Parathyroid adenoma (tissue), 2 donors: ENCODE measurements at regions not wholly inside any gene's neighbourhood (a gene's known extent, or its start where the extent isn't known, plus 50 kb on each side); places are given as distances from the start of the nearest gene placed in this dataset.

Source experiments
- H2AFZ ChIP-seq: fragments of 300-600 bp; sonication (generic); one replicate; pipeline ENCODE4 v1.7.0; 2017; ENCODE audit warnings: antibody characterized with exemption, mild to moderate bottlenecking
- H3K27ac ChIP-seq: fragments of 300-600 bp; sonication (generic); one replicate; pipeline ENCODE4 v1.7.0; 2017
- H3K27me3 ChIP-seq: fragments of 300-600 bp; sonication (generic); one replicate; pipeline ENCODE4 v1.7.0; 2017; ENCODE audit warnings: low read length; ENCODE audit not compliant: control insufficient read depth, insufficient read depth
- H3K36me3 ChIP-seq: fragments of 300-600 bp; sonication (generic); one replicate; pipeline ENCODE4 v1.7.0; 2017; ENCODE audit warnings: low read length; ENCODE audit not compliant: control insufficient read depth, insufficient read depth
- H3K4me1 ChIP-seq: fragments of 300-600 bp; sonication (generic); one replicate; pipeline ENCODE4 v1.7.0; 2017; ENCODE audit warnings: control low read depth
- H3K4me2 ChIP-seq: fragments of 300-600 bp; sonication (generic); one replicate; pipeline ENCODE4 v1.7.0; 2017; ENCODE audit warnings: low read length
- H3K4me3 ChIP-seq: fragments of 300-600 bp; sonication (generic); one replicate; pipeline ENCODE4 v1.7.0; 2017; ENCODE audit warnings: low read depth, low read length
- H3K79me2 ChIP-seq: fragments of 300-600 bp; sonication (generic); one replicate; pipeline ENCODE4 v1.7.0; 2017; ENCODE audit warnings: control low read depth
- H3K9ac ChIP-seq: fragments of 300-600 bp; sonication (generic); one replicate; pipeline ENCODE4 v1.7.0; 2017; ENCODE audit warnings: mild to moderate bottlenecking
- H3K9me3 ChIP-seq: fragments of 300-600 bp; sonication (generic); one replicate; pipeline ENCODE4 v1.7.0; 2017; ENCODE audit warnings: low read length; ENCODE audit not compliant: control insufficient read depth
- CTCF ChIP-seq: fragments of 300-600 bp; sonication (generic); IDR thresholded peaks from one replicate; pipeline ENCODE4 v1.7.0; 2017; ENCODE audit warnings: antibody characterized with exemption, mild to moderate bottlenecking
- donor health status: primary hyperparathyroidism.

DNA sequence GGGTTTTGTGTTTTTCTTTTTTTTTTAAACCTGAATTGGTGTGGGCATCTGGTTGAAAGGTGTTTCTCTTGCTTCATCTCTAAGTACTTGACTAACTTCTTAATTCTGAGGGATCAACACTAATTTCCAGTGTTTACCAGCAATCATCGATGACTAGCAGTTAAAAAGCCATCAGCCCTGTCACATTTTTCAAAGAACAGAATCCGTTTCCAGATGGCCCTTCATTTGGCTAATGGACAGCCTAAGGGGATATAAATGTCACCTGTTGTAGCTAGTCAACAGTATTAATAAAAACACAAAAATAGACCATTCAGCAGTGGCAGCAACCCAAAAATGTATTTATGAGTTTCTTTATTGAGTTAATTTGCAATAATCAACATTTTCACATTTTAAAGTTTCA is 1076.5 kb downstream of the MAT2B start:
- Histone ChIP-seq H3K4me2 (no peak overlapping the region), H3K9me3 (no peaks in the 10 kb centered on the region), H3K27me3 (no peaks in the 10 kb centered on the region), H2AFZ (no peak overlapping the region), H3K4me1 (no peaks in the 10 kb centered on the region), H3K4me3 (no peak overlapping the region), H3K79me2 (no peaks in the 10 kb centered on the region), H3K36me3 (no peaks in the 10 kb centered on the region), H3K9ac (no peak overlapping the region), H3K27ac (no peak overlapping the region)
- TF ChIP-seq CTCF: no peak

GRCh38 chr5:164593982-164594381 is 1088.6 kb downstream of the MAT2B start:
- no peak overlapping the region for H3K4me3 ChIP-seq
- H3K4me2 ChIP-seq: no peak overlapping the region
- H3K4me1 ChIP-seq: no peaks in the 10 kb centered on the region
- no peak for TF ChIP-seq CTCF
- no peaks in the 10 kb centered on the region for H3K9me3 ChIP-seq
- H3K27ac ChIP-seq: no peak overlapping the region
- H3K27me3 ChIP-seq: no peaks in the 10 kb centered on the region
- no peak overlapping the region for H3K9ac ChIP-seq
- H3K36me3 ChIP-seq: no peaks in the 10 kb centered on the region
- H2AFZ ChIP-seq: no peak overlapping the region
- no peaks in the 10 kb centered on the region for H3K79me2 ChIP-seq

DNA sequence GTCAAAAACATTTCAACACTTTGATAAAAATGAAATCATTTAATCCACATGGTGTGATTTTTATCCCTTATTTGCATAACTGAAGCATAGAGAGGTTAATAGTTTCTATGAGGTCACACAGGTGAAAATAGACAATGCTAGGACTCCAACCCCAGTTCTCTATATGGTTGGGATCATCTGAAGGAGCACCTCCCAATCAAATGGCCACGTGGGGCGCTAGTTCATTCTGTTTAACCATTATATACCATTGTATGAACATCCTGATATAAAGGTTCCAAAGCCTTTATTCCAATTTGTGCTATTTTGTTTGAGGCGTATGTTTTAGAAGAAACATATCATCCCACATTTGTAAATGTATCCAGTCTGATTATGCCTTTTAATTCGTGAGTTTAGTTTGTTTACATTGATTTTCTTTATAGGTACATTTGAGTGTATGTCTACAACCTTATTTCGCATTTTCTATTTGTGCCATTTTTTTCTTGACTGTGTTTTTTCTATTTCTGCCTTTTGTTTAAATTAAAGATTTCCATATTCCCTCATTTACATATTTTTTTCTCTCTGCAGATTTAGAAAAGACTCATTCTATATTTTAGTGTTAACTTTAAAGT is 1092.0 kb downstream of the MAT2B start:
- H3K4me2 ChIP-seq: no peak overlapping the region
- no peak overlapping the region for H3K9ac ChIP-seq
- no peaks in the 10 kb centered on the region for H3K27me3 ChIP-seq
- H3K27ac ChIP-seq: no peak overlapping the region
- no peaks in the 10 kb centered on the region for H3K79me2 ChIP-seq
- H3K9me3 ChIP-seq: no peaks in the 10 kb centered on the region
- no peak overlapping the region for H2AFZ ChIP-seq
- H3K4me3 ChIP-seq: no peak overlapping the region
- no peak for TF ChIP-seq CTCF
- H3K4me1 ChIP-seq: no peaks in the 10 kb centered on the region
- H3K36me3 ChIP-seq: no peaks in the 10 kb centered on the region

GRCh38 chr5:164600274-164600673 is 1094.9 kb downstream of the MAT2B start:
- no peak overlapping the region for H3K4me3 ChIP-seq
- no peak overlapping the region for H3K27ac ChIP-seq
- H3K27me3 ChIP-seq: no peaks in the 10 kb centered on the region
- no peaks in the 10 kb centered on the region for H3K9me3 ChIP-seq
- H3K9ac ChIP-seq: no peak overlapping the region
- H3K79me2 ChIP-seq: no peaks in the 10 kb centered on the region
- TF ChIP-seq CTCF: no peak
- H3K4me1 ChIP-seq: no peaks in the 10 kb centered on the region
- H3K36me3 ChIP-seq: no peaks in the 10 kb centered on the region
- no peak overlapping the region for H3K4me2 ChIP-seq
- no peak overlapping the region for H2AFZ ChIP-seq

GRCh38 chr5:164600929-164601535 is 1095.6 kb downstream of the MAT2B start:
- no peak overlapping the region for H2AFZ ChIP-seq
- no peaks in the 10 kb centered on the region for H3K79me2 ChIP-seq
- H3K9me3 ChIP-seq: no peaks in the 10 kb centered on the region
- no peaks in the 10 kb centered on the region for H3K4me1 ChIP-seq
- no peak for TF ChIP-seq CTCF
- H3K27me3 ChIP-seq: no peaks in the 10 kb centered on the region
- H3K36me3 ChIP-seq: no peaks in the 10 kb centered on the region
- H3K4me2 ChIP-seq: no peak overlapping the region
- H3K27ac ChIP-seq: no peak overlapping the region
- no peak overlapping the region for H3K4me3 ChIP-seq
- no peak overlapping the region for H3K9ac ChIP-seq
